Right lobe of liver (tissue), 4 donors: ENCODE measurements at regions not wholly inside any gene's neighbourhood (a gene's known extent, or its start where the extent isn't known, plus 50 kb on each side); places are given as distances from the start of the nearest gene placed in this dataset.

ENCODE experiments used
- CTCF ChIP-seq, 4 donors: fragments of 200-600 bp in 3 of 4; fragments of 450-650 bp in 1 of 4; IDR thresholded peaks; one replicate each; pipeline versions ENCODE4 v1.5.1 to v1.8.0; 2016 to 2022; ENCODE audit warnings: antibody characterized with exemption in 4 of 4, mild to moderate bottlenecking in 2 of 4
- POLR2A ChIP-seq: fragments of 450-650 bp; IDR thresholded peaks from one replicate; pipeline ENCODE4 v1.6.1; 2017; ENCODE audit warnings: antibody characterized with exemption, mild to moderate bottlenecking
- donor health status: DM: no; HTN: no; CAD: no.
- donor health status: DM: no; HTN: no; CAD: no.
- donor health status: DM: no; HTN: yes; CAD: no.

GRCh38 chr4:4719436-4719835, 140.0 kb upstream of the MSX1 start:
- TF ChIP-seq CTCF (IDR thresholded peaks at IDR 0.05) (no peak), POLR2A (no peak)
